ENCODE measurements at regions not wholly inside any gene's neighbourhood (a gene's known extent, or its start where the extent isn't known, plus 50 kb on each side); places are given as distances from the start of the nearest gene placed in this dataset.

DNA sequence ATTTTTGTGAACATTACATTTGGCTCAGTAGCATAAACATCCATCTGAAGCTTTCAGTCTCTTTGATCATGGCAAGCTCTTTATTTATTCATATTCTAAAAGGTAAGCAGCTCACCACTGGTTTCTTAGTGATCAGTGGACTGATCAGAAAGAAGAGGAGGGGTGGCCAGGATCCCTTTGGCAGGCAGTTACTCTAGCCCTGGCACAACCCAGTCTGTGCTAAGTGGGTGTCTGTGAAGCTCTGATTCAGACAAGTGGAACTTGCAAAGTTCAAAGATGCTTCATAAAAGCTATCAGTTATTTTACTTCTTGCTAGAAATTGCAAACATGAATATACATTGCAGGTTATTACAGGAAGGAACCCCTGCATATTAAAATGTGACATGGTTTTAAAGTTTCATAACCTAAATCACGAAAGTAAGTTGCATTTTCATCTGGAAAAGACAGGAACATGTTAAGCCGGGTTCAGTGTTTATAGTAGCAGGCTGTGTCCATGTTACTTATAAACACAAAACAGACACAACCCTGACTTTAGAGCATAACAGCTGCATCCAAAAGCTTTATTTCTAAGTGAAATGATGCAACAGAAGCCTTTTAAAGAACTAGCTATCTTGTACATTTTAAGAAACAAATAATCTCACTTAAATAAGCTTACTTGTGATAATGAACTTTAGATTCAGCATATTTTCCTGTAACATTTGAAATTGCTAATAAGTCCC, 785.3 kb downstream of the MCTP2 start:
- Histone ChIP-seq H4K8ac (ENCODE audit: low read depth, low read length) (no peak overlapping the region), H2AFZ (ENCODE audit: insufficient read depth, low read length, poor library complexity) (no peak overlapping the region), H2AK5ac (ENCODE audit: low read length) (no peak overlapping the region), H3K23ac (ENCODE audit: low read length) (no peak overlapping the region), H2BK12ac (ENCODE audit: low read length) (no peak overlapping the region), H2BK5ac (ENCODE audit: low read depth, low read length, poor library complexity) (no peak overlapping the region), H3K4ac (ENCODE audit: low read depth, low read length) (no peak overlapping the region), H3K27ac (ENCODE audit: low read depth, low read length) (no peak overlapping the region), H3K79me1 (ENCODE audit: low read length) (peaks cover 3% of the 10 kb centered on the region), H3K14ac (ENCODE audit: low read length) (no peak overlapping the region), H3K9me3 (ENCODE audit: insufficient read depth, low read depth, low read length) (peaks cover 2% of the 10 kb centered on the region), H3K79me2 (ENCODE audit: control insufficient read depth, insufficient read depth, low read length, poor library complexity) (no peaks in the 10 kb centered on the region), H2BK120ac (ENCODE audit: insufficient read depth, low read length, poor library complexity) (no peak overlapping the region), H3K27me3 (ENCODE audit: insufficient read depth, low read length) (no peaks in the 10 kb centered on the region), H3K4me1 (ENCODE audit: control insufficient read depth in 1 of 2, insufficient read depth in 2 of 2, low read length in 2 of 2) (no peaks in the 10 kb centered on the region), H3K9ac (ENCODE audit: low read length) (no peak overlapping the region), H3K4me3 (ENCODE audit: low read depth, low read length) (no peak overlapping the region), H4K91ac (ENCODE audit: low read depth, low read length) (no peak overlapping the region), H3K4me2 (ENCODE audit: low read length) (no peak overlapping the region), H3K18ac (ENCODE audit: low read length) (no peak overlapping the region), H4K12ac (ENCODE audit: low read depth, low read length) (no peak overlapping the region), H3K36me3 (ENCODE audit: control insufficient read depth in 1 of 2, insufficient read depth in 2 of 2, low read length in 2 of 2) (no peaks in the 10 kb centered on the region)
- no peak for DNase-seq
- no CpG with 5 or more reads among the region's 2 CpGs for WGBS (ENCODE audit: extremely low coverage, insufficient coverage, insufficient read length)

DNA sequence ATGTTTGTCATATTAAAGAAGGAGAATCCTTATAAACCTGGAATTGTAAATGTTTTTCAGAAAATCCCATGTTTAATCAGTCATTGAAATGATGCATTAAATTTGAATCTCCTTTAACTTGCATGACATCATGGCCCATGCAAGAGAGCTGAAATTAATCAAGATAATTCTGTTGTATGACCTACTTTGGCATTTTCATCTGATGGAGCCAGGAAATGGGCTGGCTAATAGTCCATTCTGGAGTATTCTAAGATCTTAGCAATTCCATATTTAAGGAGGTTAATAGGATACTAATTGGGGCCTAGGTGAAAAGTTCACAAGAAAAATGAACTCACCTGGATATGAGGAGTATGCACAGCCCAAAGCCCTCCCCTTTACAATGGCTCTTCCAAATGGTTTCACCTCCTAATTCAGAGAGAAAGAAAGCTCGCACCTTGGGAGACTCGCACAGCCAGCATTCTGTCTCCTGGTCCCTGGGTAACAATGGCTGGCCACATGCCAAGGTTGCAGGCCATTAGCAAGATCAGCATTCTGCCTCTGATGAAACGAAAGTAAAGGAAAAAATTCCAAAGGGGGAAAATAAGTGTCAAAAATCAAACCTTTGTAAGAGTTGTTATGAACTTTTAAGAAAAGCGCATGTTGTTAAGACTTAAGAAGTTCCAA, 786.4 kb downstream of the MCTP2 start:
- Histone ChIP-seq H3K4me1 (ENCODE audit: control insufficient read depth in 1 of 2, insufficient read depth in 2 of 2, low read length in 2 of 2) (no peaks in the 10 kb centered on the region), H3K4ac (ENCODE audit: low read depth, low read length) (no peak overlapping the region), H3K36me3 (ENCODE audit: control insufficient read depth in 1 of 2, insufficient read depth in 2 of 2, low read length in 2 of 2) (no peaks in the 10 kb centered on the region), H3K23ac (ENCODE audit: low read length) (no peak overlapping the region), H2BK12ac (ENCODE audit: low read length) (peak overlapping the region; percentile 64), H2AK5ac (ENCODE audit: low read length) (peak overlapping the region; percentile 62), H4K12ac (ENCODE audit: low read depth, low read length) (no peak overlapping the region), H3K79me1 (ENCODE audit: low read length) (peaks cover 3% of the 10 kb centered on the region), H3K4me2 (ENCODE audit: low read length) (no peak overlapping the region), H3K9ac (ENCODE audit: low read length) (no peak overlapping the region), H3K14ac (ENCODE audit: low read length) (peak overlapping the region; percentile 61), H3K9me3 (ENCODE audit: insufficient read depth, low read depth, low read length) (peaks cover 2% of the 10 kb centered on the region), H2BK5ac (ENCODE audit: low read depth, low read length, poor library complexity) (no peak overlapping the region), H4K8ac (ENCODE audit: low read depth, low read length) (peak overlapping the region; percentile 65), H2BK120ac (ENCODE audit: insufficient read depth, low read length, poor library complexity) (peak overlapping the region; percentile 80), H3K27me3 (ENCODE audit: insufficient read depth, low read length) (no peaks in the 10 kb centered on the region), H3K79me2 (ENCODE audit: control insufficient read depth, insufficient read depth, low read length, poor library complexity) (no peaks in the 10 kb centered on the region), H2AFZ (ENCODE audit: insufficient read depth, low read length, poor library complexity) (no peak overlapping the region), H4K91ac (ENCODE audit: low read depth, low read length) (peak overlapping the region; percentile 55), H3K18ac (ENCODE audit: low read length) (no peak overlapping the region), H3K27ac (ENCODE audit: low read depth, low read length) (no peak overlapping the region), H3K4me3 (ENCODE audit: low read depth, low read length) (no peak overlapping the region)
- no peak for DNase-seq
- no CpG with 5 or more reads among the region's 4 CpGs for WGBS (ENCODE audit: extremely low coverage, insufficient coverage, insufficient read length)

DNA sequence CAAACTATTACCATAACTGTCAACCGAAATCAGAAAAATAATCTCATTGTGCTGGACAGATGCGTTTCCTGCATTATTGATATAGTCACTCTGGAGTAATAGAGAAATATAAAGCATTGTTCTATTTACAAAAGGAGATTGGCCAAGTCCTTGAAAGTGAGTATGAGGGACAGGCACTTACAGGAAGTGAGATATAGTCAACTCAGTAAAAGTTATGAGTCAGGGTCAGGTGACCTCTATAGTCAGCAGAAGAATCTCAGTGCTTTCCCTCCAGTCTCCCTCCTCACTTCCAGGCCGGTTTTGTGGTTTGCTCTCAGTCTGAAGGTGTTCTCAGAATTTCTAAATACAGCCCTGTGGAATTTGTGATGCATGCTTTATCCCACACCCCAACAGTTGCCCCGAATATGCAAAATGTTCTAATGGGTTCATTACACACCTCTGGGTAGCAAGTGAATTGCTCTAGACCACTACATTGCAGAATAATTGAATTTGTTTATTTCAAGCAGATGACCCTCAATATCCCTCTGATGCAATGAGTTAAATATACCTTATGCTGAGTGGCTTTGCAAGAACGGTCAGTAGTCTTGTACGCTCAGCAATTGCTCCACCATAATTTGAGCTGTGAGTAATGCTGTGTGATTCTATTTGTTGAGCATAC, 787.7 kb downstream of the MCTP2 start:
- DNase-seq, result peak; percentile 4 to 32
- Histone ChIP-seq H4K8ac (ENCODE audit: low read depth, low read length) (no peak overlapping the region), H4K91ac (ENCODE audit: low read depth, low read length) (no peak overlapping the region), H3K9me3 (ENCODE audit: insufficient read depth, low read depth, low read length) (peaks cover 2% of the 10 kb centered on the region), H2BK5ac (ENCODE audit: low read depth, low read length, poor library complexity) (peak overlapping the region; percentile 35), H3K4ac (ENCODE audit: low read depth, low read length) (no peak overlapping the region), H3K36me3 (ENCODE audit: control insufficient read depth in 1 of 2, insufficient read depth in 2 of 2, low read length in 2 of 2) (no peaks in the 10 kb centered on the region), H3K9ac (ENCODE audit: low read length) (no peak overlapping the region), H3K27me3 (ENCODE audit: insufficient read depth, low read length) (no peaks in the 10 kb centered on the region), H3K14ac (ENCODE audit: low read length) (no peak overlapping the region), H3K79me2 (ENCODE audit: control insufficient read depth, insufficient read depth, low read length, poor library complexity) (no peaks in the 10 kb centered on the region), H4K12ac (ENCODE audit: low read depth, low read length) (no peak overlapping the region), H3K79me1 (ENCODE audit: low read length) (peaks cover 3% of the 10 kb centered on the region), H3K27ac (ENCODE audit: low read depth, low read length) (peak overlapping the region; percentile 48), H3K23ac (ENCODE audit: low read length) (no peak overlapping the region), H2BK120ac (ENCODE audit: insufficient read depth, low read length, poor library complexity) (no peak overlapping the region), H3K4me3 (ENCODE audit: low read depth, low read length) (no peak overlapping the region), H3K4me2 (ENCODE audit: low read length) (no peak overlapping the region), H3K4me1 (ENCODE audit: control insufficient read depth in 1 of 2, insufficient read depth in 2 of 2, low read length in 2 of 2) (no peaks in the 10 kb centered on the region), H3K18ac (ENCODE audit: low read length) (no peak overlapping the region), H2BK12ac (ENCODE audit: low read length) (no peak overlapping the region), H2AFZ (ENCODE audit: insufficient read depth, low read length, poor library complexity) (no peak overlapping the region), H2AK5ac (ENCODE audit: low read length) (no peak overlapping the region)
- WGBS (ENCODE audit: extremely low coverage, insufficient coverage, insufficient read length), result no CpG with 5 or more reads among the region's 6 CpGs

DNA sequence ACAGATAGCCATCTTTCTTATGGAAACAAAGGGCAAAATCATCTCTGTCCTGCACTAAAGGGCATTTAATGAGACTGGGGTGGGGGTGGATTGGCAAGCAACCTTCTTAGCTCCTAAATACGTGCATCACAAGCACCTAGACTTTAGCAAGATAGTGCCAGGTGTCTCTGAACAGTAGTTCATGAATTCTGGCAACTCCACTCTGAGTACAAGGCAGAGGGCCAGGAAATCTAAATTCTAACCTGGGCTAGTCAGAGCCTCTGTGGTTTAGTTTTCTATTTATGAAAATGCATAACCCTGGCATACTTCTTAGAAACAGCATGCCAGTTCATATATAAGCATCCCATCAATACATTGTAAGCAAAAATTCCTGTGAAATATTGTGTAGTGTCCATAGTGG, 788.5 kb downstream of the MCTP2 start:
- Histone ChIP-seq H2BK120ac (ENCODE audit: insufficient read depth, low read length, poor library complexity) (no peak overlapping the region), H3K4me3 (ENCODE audit: low read depth, low read length) (no peak overlapping the region), H2AK5ac (ENCODE audit: low read length) (no peak overlapping the region), H2AFZ (ENCODE audit: insufficient read depth, low read length, poor library complexity) (no peak overlapping the region), H3K4ac (ENCODE audit: low read depth, low read length) (no peak overlapping the region), H3K23ac (ENCODE audit: low read length) (no peak overlapping the region), H2BK12ac (ENCODE audit: low read length) (peak overlapping the region; percentile 3), H3K79me2 (ENCODE audit: control insufficient read depth, insufficient read depth, low read length, poor library complexity) (no peaks in the 10 kb centered on the region), H3K27ac (ENCODE audit: low read depth, low read length) (no peak overlapping the region), H4K8ac (ENCODE audit: low read depth, low read length) (no peak overlapping the region), H4K91ac (ENCODE audit: low read depth, low read length) (no peak overlapping the region), H3K9ac (ENCODE audit: low read length) (no peak overlapping the region), H3K14ac (ENCODE audit: low read length) (no peak overlapping the region), H4K12ac (ENCODE audit: low read depth, low read length) (no peak overlapping the region), H2BK5ac (ENCODE audit: low read depth, low read length, poor library complexity) (no peak overlapping the region), H3K79me1 (ENCODE audit: low read length) (peaks cover 3% of the 10 kb centered on the region), H3K4me1 (ENCODE audit: control insufficient read depth in 1 of 2, insufficient read depth in 2 of 2, low read length in 2 of 2) (no peaks in the 10 kb centered on the region), H3K18ac (ENCODE audit: low read length) (no peak overlapping the region), H3K27me3 (ENCODE audit: insufficient read depth, low read length) (no peaks in the 10 kb centered on the region), H3K36me3 (ENCODE audit: control insufficient read depth in 1 of 2, insufficient read depth in 2 of 2, low read length in 2 of 2) (no peaks in the 10 kb centered on the region), H3K4me2 (ENCODE audit: low read length) (no peak overlapping the region), H3K9me3 (ENCODE audit: insufficient read depth, low read depth, low read length) (peaks cover under 1% of the 10 kb centered on the region)
- WGBS (ENCODE audit: extremely low coverage, insufficient coverage, insufficient read length), result no CpG with 5 or more reads among the region's 1 CpG
- DNase-seq, result no peak

Measured in trophoblast cell (in vitro differentiated cells and primary cell).